ENCODE measurements at regions not wholly inside any gene's neighbourhood (a gene's known extent, or its start where the extent isn't known, plus 50 kb on each side); places are given as distances from the start of the nearest gene placed in this dataset.
"Not testable (repeated sequence)": the region's sequence is repeated elsewhere in the genome, so short reads cannot be mapped to it uniquely, and the experiment has no call there.

- no peaks in the 10 kb centered on the region for H3K36me3 ChIP-seq
- no peak overlapping the region for H3K27ac ChIP-seq
- H3K27me3 ChIP-seq: no peaks in the 10 kb centered on the region
- H3K9me3 ChIP-seq: no peaks in the 10 kb centered on the region
- intact Hi-C loops (cut with DNase I; ENCODE audit: low total_unique reads): loop anchor here (5.0 kb wide), 1 partner anchor 774 kb away; no protein-coding TSS in a partner anchor
- DNase-seq (ENCODE audit: low spot score in 2 of 2): no peak
- no peaks in the 10 kb centered on the region for H3K4me1 ChIP-seq
- H3K4me3 ChIP-seq: no peak overlapping the region
- TF ChIP-seq POLR2AphosphoS5 (IDR thresholded peaks at IDR 0.05) (no peak), POLR2A (IDR thresholded peaks at IDR 0.05) (no peak), CTCF (IDR thresholded peaks at IDR 0.05) (no peak)
Measured at GRCh38 chr9:38125889-38126288, 56.9 kb upstream of the SHB start.

GRCh38 chr9:38123359-38123758 is 54.3 kb upstream of the SHB start:
- DNase-seq (ENCODE audit: low spot score in 2 of 2); H3K4me3 ChIP-seq; H3K9me3 ChIP-seq; H3K27ac ChIP-seq; H3K4me1 ChIP-seq; intact Hi-C loops (cut with DNase I; ENCODE audit: low total_unique reads); H3K27me3 ChIP-seq; H3K36me3 ChIP-seq: not testable (repeated sequence)

GRCh38 chr9:38120961-38121360 is 51.9 kb upstream of the SHB start:
- Histone ChIP-seq H3K27me3 (no peaks in the 10 kb centered on the region), H3K4me3 (no peak overlapping the region), H3K27ac (no peak overlapping the region), H3K36me3 (no peaks in the 10 kb centered on the region), H3K4me1 (no peaks in the 10 kb centered on the region), H3K9me3 (no peaks in the 10 kb centered on the region)
- DNase-seq (ENCODE audit: low spot score in 2 of 2): no peak
- TF ChIP-seq CTCF (IDR thresholded peaks at IDR 0.05): no peak
- no peak for TF ChIP-seq POLR2AphosphoS5 (IDR thresholded peaks at IDR 0.05)
- TF ChIP-seq POLR2A (IDR thresholded peaks at IDR 0.05): no peak
- intact Hi-C loops (cut with DNase I; ENCODE audit: low total_unique reads): no loop called here

GRCh38 chr9:38119560-38120236 is 50.7 kb upstream of the SHB start:
- TF ChIP-seq CTCF (IDR thresholded peaks at IDR 0.05) (no peak), POLR2AphosphoS5 (IDR thresholded peaks at IDR 0.05) (no peak), POLR2A (IDR thresholded peaks at IDR 0.05) (no peak)
- no peak overlapping the region for H3K4me3 ChIP-seq
- H3K4me1 ChIP-seq: no peaks in the 10 kb centered on the region
- DNase-seq (ENCODE audit: low spot score in 2 of 2): no peak
- H3K9me3 ChIP-seq: no peaks in the 10 kb centered on the region
- intact Hi-C loops (cut with DNase I; ENCODE audit: low total_unique reads): loop anchor here (5.0 kb wide), 1 partner anchor 368 kb away; no protein-coding TSS in a partner anchor
- H3K36me3 ChIP-seq: no peaks in the 10 kb centered on the region
- no peaks in the 10 kb centered on the region for H3K27me3 ChIP-seq
- H3K27ac ChIP-seq: no peak overlapping the region

GRCh38 chr9:38118862-38119438 is 49.9 kb upstream of the SHB start:
- Histone ChIP-seq H3K36me3 (no peaks in the 10 kb centered on the region), H3K4me1 (no peaks in the 10 kb centered on the region), H3K27me3 (no peaks in the 10 kb centered on the region), H3K27ac (no peak overlapping the region), H3K4me3 (no peak overlapping the region), H3K9me3 (no peaks in the 10 kb centered on the region)
- no peak for TF ChIP-seq POLR2A (IDR thresholded peaks at IDR 0.05)
- TF ChIP-seq POLR2AphosphoS5 (IDR thresholded peaks at IDR 0.05): no peak
- TF ChIP-seq CTCF (IDR thresholded peaks at IDR 0.05): no peak
- intact Hi-C loops (cut with DNase I; ENCODE audit: low total_unique reads): loop anchor here (5.0 kb wide), 1 partner anchor 368 kb away; no protein-coding TSS in a partner anchor
- no peak for DNase-seq (ENCODE audit: low spot score in 2 of 2)

All from breast epithelium (tissue), 4 donors.